ENCODE measurements at regions not wholly inside any gene's neighbourhood (a gene's known extent, or its start where the extent isn't known, plus 50 kb on each side); places are given as distances from the start of the nearest gene placed in this dataset.

DNA sequence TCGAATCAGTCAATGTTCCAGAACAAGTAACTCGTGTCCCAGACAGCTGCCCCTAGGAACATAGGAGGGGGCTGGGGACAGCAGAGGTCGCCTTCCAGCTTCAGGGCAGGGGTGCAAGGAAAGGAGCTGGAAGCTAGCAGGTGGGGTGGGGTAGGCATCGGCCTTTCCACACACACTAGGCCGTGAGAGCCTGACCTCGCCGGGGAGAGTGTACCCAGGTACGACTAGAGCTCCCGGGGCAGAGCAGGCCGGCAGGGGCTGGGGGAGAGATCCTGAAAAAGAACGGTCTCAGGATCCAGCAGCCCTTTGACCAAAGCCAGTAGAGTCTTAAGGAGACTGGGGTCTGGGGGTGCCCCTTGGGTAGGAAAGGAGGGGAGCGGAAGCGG is 1127.5 kb downstream of the BRD1 start:
- TF ChIP-seq, protein P1, sequence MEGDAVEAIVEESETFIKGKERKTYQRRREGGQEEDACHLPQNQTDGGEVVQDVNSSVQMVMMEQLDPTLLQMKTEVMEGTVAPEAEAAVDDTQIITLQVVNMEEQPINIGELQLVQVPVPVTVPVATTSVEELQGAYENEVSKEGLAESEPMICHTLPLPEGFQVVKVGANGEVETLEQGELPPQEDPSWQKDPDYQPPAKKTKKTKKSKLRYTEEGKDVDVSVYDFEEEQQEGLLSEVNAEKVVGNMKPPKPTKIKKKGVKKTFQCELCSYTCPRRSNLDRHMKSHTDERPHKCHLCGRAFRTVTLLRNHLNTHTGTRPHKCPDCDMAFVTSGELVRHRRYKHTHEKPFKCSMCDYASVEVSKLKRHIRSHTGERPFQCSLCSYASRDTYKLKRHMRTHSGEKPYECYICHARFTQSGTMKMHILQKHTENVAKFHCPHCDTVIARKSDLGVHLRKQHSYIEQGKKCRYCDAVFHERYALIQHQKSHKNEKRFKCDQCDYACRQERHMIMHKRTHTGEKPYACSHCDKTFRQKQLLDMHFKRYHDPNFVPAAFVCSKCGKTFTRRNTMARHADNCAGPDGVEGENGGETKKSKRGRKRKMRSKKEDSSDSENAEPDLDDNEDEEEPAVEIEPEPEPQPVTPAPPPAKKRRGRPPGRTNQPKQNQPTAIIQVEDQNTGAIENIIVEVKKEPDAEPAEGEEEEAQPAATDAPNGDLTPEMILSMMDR (IDR thresholded peaks at IDR 0.05), result no peak
- TF ChIP-seq POLR2A (IDR thresholded peaks at IDR 0.05), result no peak

All from heart left ventricle (tissue), 13 donors.